HG02623 (cell line): ENCODE measurements at regions not wholly inside any gene's neighbourhood (a gene's known extent, or its start where the extent isn't known, plus 50 kb on each side); places are given as distances from the start of the nearest gene placed in this dataset.

Source experiments
- ATAC-seq: cut with Tn5 transposase; IDR thresholded peaks from one replicate; pipeline ENCODE4 v1.9.1; 2021; ENCODE audit warnings: moderate library complexity; ENCODE audit not compliant: unreplicated experiment

GRCh38 chr18:26621161-26622026 lies 73.0 kb upstream of the KCTD1 start:
- no peak for ATAC-seq

GRCh38 chr18:26619350-26619749 lies 71.0 kb upstream of the KCTD1 start:
- ATAC-seq: no peak

GRCh38 chr18:26618135-26618534 lies 69.8 kb upstream of the KCTD1 start:
- no peak for ATAC-seq

GRCh38 chr18:26617151-26617554 lies 68.8 kb upstream of the KCTD1 start:
- ATAC-seq: no peak

- ATAC-seq: no peak
Measured at GRCh38 chr18:26614374-26614773, 66.0 kb upstream of the KCTD1 start.
